HepG2 (cell line): ENCODE measurements at regions not wholly inside any gene's neighbourhood (a gene's known extent, or its start where the extent isn't known, plus 50 kb on each side); places are given as distances from the start of the nearest gene placed in this dataset.

Experiments
- ATAC-seq: fragments of 200-7000 bp; cut with Tn5 transposase; 3 replicates; pipeline ENCODE4 v1.9.1; 2020; ENCODE audit warnings: mild to moderate bottlenecking, moderate library complexity
- BruUV-seq: library from RNA; stranded (reverse); fragments of 400-500 nt; replicated peaks from 2 replicates; lab custom pipeline; 2021; lab: Mats Ljungman, UMichigan
- CTCF ChIA-PET: fragments of 300-600 bp; formaldehyde crosslinking; extraction: SDS; loops from one replicate; lab custom pipeline; 2021; ENCODE audit warnings: low total read pairs, inconsistent platforms, low intra/inter-chr PET ratio; lab: Yijun Ruan, JAX
- POLR2A ChIA-PET: fragments of 350-600 bp; sonication (Branson Sonifier 250); formaldehyde crosslinking; loops from one replicate; lab custom pipeline; 2020; ENCODE audit warnings: antibody characterized with exemption, inconsistent platforms; lab: Yijun Ruan, JAX
- DNase-seq: peaks from one replicate; pipeline ENCODE4 v3.0.0-alpha.2; 2015; ENCODE audit warnings: low spot score
- FAIRE-seq: peaks from 3 replicates; lab custom pipeline; 2011; peaks lifted over from hg19 to GRCh38; lab: Jason Lieb, UNC
- H2AFZ ChIP-seq: one replicate; pipeline ENCODE4 v1.6.1; 2011; ENCODE audit warnings: low read length, inconsistent platforms
- H3K27ac ChIP-seq: fragments of 300-600 bp; 3 replicates; pipeline ENCODE4 v1.8.0; 2011; ENCODE audit warnings: mixed run types, mild to moderate bottlenecking, mixed read lengths, low read length, inconsistent platforms; ENCODE audit not compliant: insufficient read depth; ENCODE audit errors: extremely low read length
- H3K27me3 ChIP-seq, 2 experiments: fragments of 200-600 bp in 1 of 2; 2 replicates in 1 of 2; 3 replicates in 1 of 2; pipeline versions ENCODE4 v1.6.0 to v1.8.0; 2011; ENCODE audit warnings: low read length in 2 of 2, mild to moderate bottlenecking in 2 of 2, moderate library complexity in 2 of 2, inconsistent platforms in 1 of 2; ENCODE audit not compliant: insufficient read depth in 2 of 2, control insufficient read depth in 1 of 2
- H3K36me3 ChIP-seq, 2 experiments: fragments of 200-600 bp in 1 of 2; replicated peaks in 1 of 2; 2 replicates in 1 of 2; 3 replicates in 1 of 2; pipeline versions ENCODE4 v1.5.1 to v1.8.0; 2011; ENCODE audit warnings: low read length in 2 of 2, inconsistent platforms in 1 of 2; ENCODE audit not compliant: insufficient read depth in 2 of 2, control insufficient read depth in 1 of 2
- H3K4me1 ChIP-seq: 2 replicates; pipeline ENCODE4 v1.5.1; 2012; ENCODE audit warnings: low read length, inconsistent platforms; ENCODE audit not compliant: insufficient read depth
- H3K4me2 ChIP-seq: 2 replicates; pipeline ENCODE4 v1.6.0; 2011; ENCODE audit warnings: low read depth, low read length, inconsistent platforms
- H3K4me3 ChIP-seq, 3 experiments: fragments of 200-600 bp in 1 of 3; sonication (generic), shearing (Covaris generic) in 1 of 3; replicated peaks in 1 of 3; 2 replicates each; pipeline ENCODE4 v1.5.1; 2011 to 2016; ENCODE audit warnings: low read length in 3 of 3, inconsistent platforms in 2 of 3, low read depth in 2 of 3, mild to moderate bottlenecking in 2 of 3, control low read depth in 1 of 3, mixed read lengths in 1 of 3; ENCODE audit not compliant: insufficient read depth in 1 of 3
- H3K79me2 ChIP-seq: one replicate; pipeline ENCODE4 v1.6.1; 2011; ENCODE audit warnings: low read length, inconsistent platforms; ENCODE audit not compliant: insufficient read depth
- H3K9ac ChIP-seq: 2 replicates; pipeline ENCODE4 v1.6.0; 2011; ENCODE audit warnings: mild to moderate bottlenecking, low read depth, low read length, inconsistent platforms; ENCODE audit not compliant: insufficient read depth
- H3K9me3 ChIP-seq: 2 replicates; pipeline ENCODE4 v1.5.1; 2012; ENCODE audit warnings: mild to moderate bottlenecking, low read length
- H4K20me1 ChIP-seq: 2 replicates; pipeline ENCODE4 v1.6.0; 2011; ENCODE audit warnings: inconsistent platforms, mild to moderate bottlenecking, low read length, moderate library complexity; ENCODE audit not compliant: insufficient read depth
- AKAP8 ChIP-seq: sonication (generic); formaldehyde crosslinking; IDR thresholded peaks from 2 replicates; pipeline ENCODE4 v1.5.1; 2020; ENCODE audit warnings: mild to moderate bottlenecking, missing genetic modification reagents
- BCL6 ChIP-seq: IDR thresholded peaks from 2 replicates; pipeline ENCODE4 v1.6.1; 2016; ENCODE audit warnings: missing genetic modification reagents, missing compliant biosample characterization
- CSRNP2 ChIP-seq: sonication (generic); formaldehyde crosslinking; conservative IDR thresholded peaks from 2 replicates; pipeline ENCODE4 v1.8.0; 2022; ENCODE audit warnings: low read depth, missing genetic modification reagents
- ISX ChIP-seq: sonication (generic); formaldehyde crosslinking; conservative IDR thresholded peaks from 2 replicates; pipeline ENCODE4 v1.5.0; 2020; ENCODE audit warnings: missing genetic modification reagents
- MAFK ChIP-seq, 2 experiments: IDR thresholded peaks in 1 of 2; conservative IDR thresholded peaks in 1 of 2; 2 replicates each; pipeline ENCODE4 v1.6.1; 2011; ENCODE audit warnings: improper control_type of control experiment in 2 of 2, low read length in 2 of 2
- NFRKB ChIP-seq: fragments of 450-650 bp; IDR thresholded peaks from 2 replicates; pipeline ENCODE4 v1.6.1; 2017
- PTBP1 ChIP-seq: fragments of 200-400 bp; formaldehyde crosslinking; IDR thresholded peaks from 2 replicates; pipeline ENCODE4 v1.6.1; 2018; ENCODE audit warnings: low read length, low read depth; ENCODE audit not compliant: poor library complexity, severe bottlenecking
- RBM39 ChIP-seq: fragments of 200-400 bp; formaldehyde crosslinking; IDR thresholded peaks from one replicate; pipeline ENCODE4 v1.6.1; 2018; ENCODE audit warnings: antibody characterized with exemption, mild to moderate bottlenecking, low read depth, low read length; ENCODE audit not compliant: poor library complexity, severe bottlenecking
- REL ChIP-seq: sonication (generic); formaldehyde crosslinking; conservative IDR thresholded peaks from 2 replicates; pipeline ENCODE4 v1.8.0; 2022; ENCODE audit warnings: mild to moderate bottlenecking, missing genetic modification reagents, moderate library complexity
- SMAD9 ChIP-seq: sonication (generic); formaldehyde crosslinking; IDR thresholded peaks from 2 replicates; pipeline ENCODE4 v1.5.1; 2020; ENCODE audit warnings: mild to moderate bottlenecking, missing genetic modification reagents
- SRF ChIP-seq: IDR thresholded peaks from 2 replicates; pipeline ENCODE4 v1.6.1; 2011; ENCODE audit warnings: mild to moderate bottlenecking, low read depth, low read length, moderate library complexity
- STAT6 ChIP-seq: sonication (generic); formaldehyde crosslinking; IDR thresholded peaks from 2 replicates; pipeline ENCODE4 v1.4.0; 2020; ENCODE audit warnings: missing genetic modification reagents, mild to moderate bottlenecking, borderline replicate concordance
- ZBTB49 ChIP-seq: sonication (generic); formaldehyde crosslinking; IDR thresholded peaks from 2 replicates; pipeline ENCODE4 v1.4.0; 2020; ENCODE audit warnings: missing genetic modification reagents, borderline replicate concordance
- ZNF576 ChIP-seq: sonication (generic); formaldehyde crosslinking; IDR thresholded peaks from 2 replicates; pipeline ENCODE4 v1.4.0; 2020; ENCODE audit warnings: mild to moderate bottlenecking, missing genetic modification reagents
- ZNF766 ChIP-seq: sonication (generic); formaldehyde crosslinking; IDR thresholded peaks from 2 replicates; pipeline ENCODE4 v1.5.0; 2020; ENCODE audit warnings: missing genetic modification reagents, borderline replicate concordance
- ZNF768 ChIP-seq: sonication (generic); formaldehyde crosslinking; IDR thresholded peaks from 2 replicates; pipeline ENCODE4 v1.4.0; 2020; ENCODE audit warnings: missing genetic modification reagents
- ZNF776 ChIP-seq: sonication (generic); formaldehyde crosslinking; IDR thresholded peaks from 2 replicates; pipeline ENCODE4 v1.4.0; 2020; ENCODE audit warnings: mild to moderate bottlenecking, missing genetic modification reagents
- ZNF777 ChIP-seq: sonication (generic); formaldehyde crosslinking; IDR thresholded peaks from 2 replicates; pipeline ENCODE4 v1.4.0; 2020; ENCODE audit warnings: missing genetic modification reagents
- ZNF781 ChIP-seq: sonication (generic); formaldehyde crosslinking; IDR thresholded peaks from 2 replicates; pipeline ENCODE4 v1.5.1; 2020; ENCODE audit warnings: borderline replicate concordance, mild to moderate bottlenecking, missing genetic modification reagents; ENCODE audit errors: not compliant biosample characterization
- WGBS: methylation state at CpG from one replicate; pipeline ENCODE4 v1.1.6; 2017; ENCODE audit warnings: low lambda C conversion rate; 5-methylcytosine and 5-hydroxymethylcytosine counted together
- in situ Hi-C: cut with HindIII; loops from 2 replicates; pipeline ENCODE4 v1.10.0; 2017; ENCODE audit warnings: low pct_unique_long_range_greater_than_20kb; ENCODE audit not compliant: extremely low pct_ligation_motif_present
- intact Hi-C: fragments of 100-400 bp; cut with micrococcal nuclease; formaldehyde crosslinking; loops from one replicate; pipeline ENCODE4 v1.10.0; 2022; ENCODE audit not compliant: unreplicated experiment

GRCh38 chr5:61918611-61919010 lies 387.4 kb upstream of the KIF2A start:
- TF ChIP-seq ZNF777 (CRISPR knock-in tag), result no peak
- no peak for TF ChIP-seq CSRNP2 (CRISPR knock-in tag)
- TF ChIP-seq MAFK (conservative IDR thresholded peaks at IDR 0.05 in 1 of 2, IDR thresholded peaks at IDR 0.05 in 1 of 2; ENCODE audit: low read length in 2 of 2), result no peak
- TF ChIP-seq ZNF776 (CRISPR knock-in tag), result no peak
- TF ChIP-seq SRF, result no peak
- no peak for TF ChIP-seq ISX (CRISPR knock-in tag)
- no peak for TF ChIP-seq SMAD9
- TF ChIP-seq PTBP1, result no peak
- no peak for TF ChIP-seq REL (CRISPR knock-in tag)
- TF ChIP-seq ZNF768 (CRISPR knock-in tag), result no peak
- TF ChIP-seq STAT6 (CRISPR knock-in tag), result no peak
- no peak for TF ChIP-seq ZNF766 (CRISPR knock-in tag)
- TF ChIP-seq AKAP8 (CRISPR knock-in tag), result no peak
- TF ChIP-seq ZNF576, result no peak
- no peak for TF ChIP-seq BCL6 (CRISPR knock-in tag)
- no peak for TF ChIP-seq ZNF781 (CRISPR knock-in tag)
- no peak for TF ChIP-seq ZBTB49 (CRISPR knock-in tag)
- TF ChIP-seq NFRKB, result no peak
- TF ChIP-seq RBM39, result no peak
- 3% methylated on average over 2 of the region's 2 CpGs for WGBS
- intact Hi-C loops (no loop called here), in situ Hi-C loops (no loop called here)
- BruUV-seq, result no TSS peak
- DNase-seq, result no peak
- Histone ChIP-seq H3K4me3 (no peak overlapping the region), H3K9ac (no peak overlapping the region), H3K36me3 (no peaks in the 10 kb centered on the region), H3K27ac (no peak overlapping the region), H4K20me1 (no peaks in the 10 kb centered on the region), H3K9me3 (no peaks in the 10 kb centered on the region), H3K79me2 (no peaks in the 10 kb centered on the region), H3K27me3 (no peaks in the 10 kb centered on the region), H3K4me1 (0 out of 2 replicates have a peak, but pooled peaks cover 7% of the 10 kb centered on the region), H2AFZ (no peak overlapping the region), H3K4me2 (no peak overlapping the region)
- POLR2A ChIA-PET, result no interaction called here
- CTCF ChIA-PET, result no interaction called here
- no peak for FAIRE-seq
- ATAC-seq, result no peak
